ENCODE measurements at regions not wholly inside any gene's neighbourhood (a gene's known extent, or its start where the extent isn't known, plus 50 kb on each side); places are given as distances from the start of the nearest gene placed in this dataset.

- 94% methylated on average over 6 of the region's 12 CpGs for WGBS (ENCODE audit: insufficient coverage)
- H3K27me3 Mint-ChIP-seq (ENCODE audit: low read depth in 3 of 3) = peaks cover 5 to 9% (median 7%) of the 10 kb centered on the region in 3 donors
- H3K27ac Mint-ChIP-seq = no peak overlapping the region
- no peak overlapping the region for H3K4me3 Mint-ChIP-seq
- intact Hi-C loops (cut with micrococcal nuclease) = no loop called here
- H3K4me1 Mint-ChIP-seq = no peaks in the 10 kb centered on the region
- no peaks in the 10 kb centered on the region for H3K36me3 ChIP-seq (replicated peaks in 1 of 2; ENCODE audit: control insufficient read depth in 1 of 2, insufficient read depth in 2 of 2, low read length in 2 of 2)
- no peak overlapping the region for H3K4me2 ChIP-seq (replicated peaks; ENCODE audit: extremely low read depth, low read length, poor library complexity, severe bottlenecking)
- no peaks in the 10 kb centered on the region for H3K4me1 ChIP-seq (ENCODE audit: control insufficient read depth in 1 of 2, insufficient read depth in 2 of 2, low read length in 2 of 2)
- no peak for DNase-seq
- no peak overlapping the region for H3K27ac ChIP-seq (ENCODE audit: low read depth in 1 of 2, low read length in 2 of 2)
- no peaks in the 10 kb centered on the region for H3K9me3 ChIP-seq (replicated peaks in 1 of 2; ENCODE audit: control insufficient read depth in 1 of 2, insufficient read depth in 1 of 2, low read length in 2 of 2)
- no peaks in the 10 kb centered on the region for H3K79me2 ChIP-seq (ENCODE audit: insufficient read depth, low read length)
- no peak overlapping the region for H2AFZ ChIP-seq (ENCODE audit: insufficient read depth, low read depth, low read length, poor library complexity, severe bottlenecking)
- peaks cover 0 to 1% (median 0%) of the 10 kb centered on the region in 7 donors for H3K9me3 Mint-ChIP-seq
- H4K20me1 ChIP-seq (ENCODE audit: insufficient read depth, low read length) = no peaks in the 10 kb centered on the region
- H3K9ac ChIP-seq (ENCODE audit: insufficient read depth, low read length, poor library complexity, severe bottlenecking) = no peak overlapping the region
- H3K27me3 ChIP-seq (ENCODE audit: control insufficient read depth in 2 of 2, insufficient read depth in 2 of 2, low read length in 2 of 2) = no peaks in the 10 kb centered on the region
- TF ChIP-seq CTCF (IDR thresholded peaks at IDR 0.05) = no peak
- H3K4me3 ChIP-seq (replicated peaks in 1 of 3; ENCODE audit: low read depth in 2 of 3, low read length in 3 of 3) = no peak overlapping the region
- no peaks in the 10 kb centered on the region for H3K36me3 Mint-ChIP-seq
Observed at GRCh38 chr1:5473268-5473667, 519.0 kb downstream of the NPHP4 start.

- peak overlapping the region in 1 of 7 donors; percentile 8 for H3K27ac Mint-ChIP-seq
- no peak overlapping the region for H3K4me2 ChIP-seq (replicated peaks; ENCODE audit: extremely low read depth, low read length, poor library complexity, severe bottlenecking)
- no peak overlapping the region for H3K27ac ChIP-seq (ENCODE audit: low read depth in 1 of 2, low read length in 2 of 2)
- H3K9ac ChIP-seq (ENCODE audit: insufficient read depth, low read length, poor library complexity, severe bottlenecking) = no peak overlapping the region
- H3K36me3 Mint-ChIP-seq = no peaks in the 10 kb centered on the region
- no peaks in the 10 kb centered on the region for H3K79me2 ChIP-seq (ENCODE audit: insufficient read depth, low read length)
- WGBS (ENCODE audit: insufficient coverage) = 0% methylated on average over 2 of the region's 3 CpGs
- intact Hi-C loops (cut with micrococcal nuclease) = no loop called here
- TF ChIP-seq CTCF (IDR thresholded peaks at IDR 0.05) = no peak
- H3K4me1 ChIP-seq (ENCODE audit: control insufficient read depth in 1 of 2, insufficient read depth in 2 of 2, low read length in 2 of 2) = no peaks in the 10 kb centered on the region
- no peaks in the 10 kb centered on the region for H3K4me1 Mint-ChIP-seq
- peaks cover 2 to 7% (median 6%) of the 10 kb centered on the region in 3 donors for H3K27me3 Mint-ChIP-seq (ENCODE audit: low read depth in 3 of 3)
- no peaks in the 10 kb centered on the region for H3K36me3 ChIP-seq (replicated peaks in 1 of 2; ENCODE audit: control insufficient read depth in 1 of 2, insufficient read depth in 2 of 2, low read length in 2 of 2)
- H2AFZ ChIP-seq (ENCODE audit: insufficient read depth, low read depth, low read length, poor library complexity, severe bottlenecking) = no peak overlapping the region
- H3K9me3 ChIP-seq (replicated peaks in 1 of 2; ENCODE audit: control insufficient read depth in 1 of 2, insufficient read depth in 1 of 2, low read length in 2 of 2) = peaks cover 0 to 9% of the 10 kb centered on the region in 2 donors
- H3K4me3 Mint-ChIP-seq = no peak overlapping the region
- DNase-seq = no peak
- peaks cover 0 to 8% (median 7%) of the 10 kb centered on the region in 7 donors for H3K9me3 Mint-ChIP-seq
- H4K20me1 ChIP-seq (ENCODE audit: insufficient read depth, low read length) = no peaks in the 10 kb centered on the region
- H3K4me3 ChIP-seq (replicated peaks in 1 of 3; ENCODE audit: low read depth in 2 of 3, low read length in 3 of 3) = no peak overlapping the region
- no peaks in the 10 kb centered on the region for H3K27me3 ChIP-seq (ENCODE audit: control insufficient read depth in 2 of 2, insufficient read depth in 2 of 2, low read length in 2 of 2)
Observed at GRCh38 chr1:5466487-5466886, 525.7 kb downstream of the NPHP4 start.
